HCT116 (cell line): ENCODE measurements at regions not wholly inside any gene's neighbourhood (a gene's known extent, or its start where the extent isn't known, plus 50 kb on each side); places are given as distances from the start of the nearest gene placed in this dataset.

Source experiments
- ATAC-seq: fragments of 200-7000 bp; cut with Tn5 transposase; 2 replicates; pipeline ENCODE4 v1.9.1; 2020; ENCODE audit warnings: mild to moderate bottlenecking, moderate library complexity
- BruUV-seq: library from RNA; stranded (reverse); fragments of 400-500 nt; replicated peaks from 2 replicates; lab custom pipeline; 2021; lab: Mats Ljungman, UMichigan
- CTCF ChIA-PET: fragments of 300-600 bp; sonication (Branson Sonifier 250); formaldehyde crosslinking; loops from one replicate; lab custom pipeline; 2021; ENCODE audit warnings: antibody characterized with exemption; lab: Charles Lee
- POLR2A ChIA-PET: fragments of 300-600, 350-600 bp; sonication (Branson Sonifier 250); formaldehyde crosslinking; loops from one replicate; lab custom pipeline; 2021; ENCODE audit warnings: antibody characterized with exemption; lab: Charles Lee
- RAD21 ChIA-PET, 2 experiments: fragments of 300-600 bp; sonication (Branson Sonifier 250); formaldehyde crosslinking; loops; one replicate each; lab custom pipeline; 2023; ENCODE audit warnings: low total read pairs in 2 of 2; ENCODE audit not compliant: uncharacterized antibody in 2 of 2, unreplicated experiment in 2 of 2, low non-redundant PET in 1 of 2; lab: Charles Lee
- DNase-seq: peaks from one replicate; pipeline ENCODE4 v3.0.0-alpha.2; 2010; ENCODE audit warnings: low read depth, low spot score
- H2AFZ ChIP-seq: fragments of 200-600 bp; shearing (Covaris generic), sonication (generic); 2 replicates; pipeline ENCODE4 v1.6.1; 2017; ENCODE audit warnings: low read depth, mixed run types, mixed read lengths, antibody characterized with exemption, low read length; ENCODE audit not compliant: poor library complexity, severe bottlenecking
- H3K27ac ChIP-seq: 2 replicates; pipeline ENCODE4 v1.5.1; 2012; ENCODE audit warnings: low read depth, low read length
- H3K27me3 ChIP-seq: fragments of 200-600 bp; sonication (generic); 2 replicates; pipeline ENCODE4 v1.6.1; 2016; ENCODE audit warnings: mixed run types, low read length, mixed read lengths; ENCODE audit not compliant: insufficient read depth
- H3K36me3 ChIP-seq, 2 experiments: fragments of 200-500 bp in 1 of 2; fragments of 200-600 bp in 1 of 2; sonication (Bioruptor generic) in 1 of 2; sonication (generic) in 1 of 2; 2 replicates each; pipeline versions ENCODE4 v1.5.1 to v1.6.1; 2014 to 2016; ENCODE audit warnings: low read length in 2 of 2, inconsistent platforms in 1 of 2, mixed read lengths in 1 of 2, mixed run types in 1 of 2; ENCODE audit not compliant: insufficient read depth in 2 of 2, control insufficient read depth in 1 of 2
- H3K4me1 ChIP-seq, 2 experiments: fragments of 200-600 bp in 1 of 2; sonication (generic) in 1 of 2; 2 replicates each; pipeline versions ENCODE4 v1.5.1 to v1.6.1; 2012 to 2017; ENCODE audit warnings: low read length in 2 of 2, inconsistent platforms in 1 of 2, mild to moderate bottlenecking in 1 of 2, mixed read lengths in 1 of 2, mixed run types in 1 of 2, moderate library complexity in 1 of 2; ENCODE audit not compliant: insufficient read depth in 2 of 2, control insufficient read depth in 1 of 2
- H3K4me2 ChIP-seq: fragments of 200-600 bp; sonication (generic); 2 replicates; pipeline ENCODE4 v1.6.1; 2017; ENCODE audit warnings: mixed run types, low read length, mixed read lengths
- H3K4me3 ChIP-seq, 2 experiments: fragments of 200-600 bp in 1 of 2; sonication (generic) in 1 of 2; replicated peaks in 1 of 2; 2 replicates each; pipeline ENCODE4 v1.5.1; 2011 to 2016; ENCODE audit warnings: low read length in 2 of 2, control low read depth in 1 of 2, low read depth in 1 of 2, mild to moderate bottlenecking in 1 of 2, mixed read lengths in 1 of 2, mixed run types in 1 of 2
- H3K79me2 ChIP-seq: fragments of 200-600 bp; sonication (generic); 2 replicates; pipeline ENCODE4 v1.6.1; 2017; ENCODE audit warnings: mild to moderate bottlenecking, mixed run types, low read length, moderate library complexity, mixed read lengths; ENCODE audit not compliant: insufficient read depth
- H3K9ac ChIP-seq: fragments of 200-600 bp; sonication (generic); 2 replicates; pipeline ENCODE4 v1.6.1; 2016; ENCODE audit warnings: low read length, mixed read lengths
- H3K9me2 ChIP-seq: fragments of 200-600 bp; sonication (generic), shearing (Covaris generic); 2 replicates; pipeline ENCODE4 v1.6.1; 2017; ENCODE audit warnings: mixed run types, mild to moderate bottlenecking, moderate library complexity; ENCODE audit not compliant: insufficient read depth
- H3K9me3 ChIP-seq, 2 experiments: fragments of 200-500 bp in 1 of 2; fragments of 200-600 bp in 1 of 2; sonication (Bioruptor generic) in 1 of 2; sonication (generic) in 1 of 2; 2 replicates each; pipeline ENCODE4 v1.6.1; 2014 to 2017; ENCODE audit warnings: low read length in 2 of 2, mixed read lengths in 2 of 2, inconsistent platforms in 1 of 2, low read depth in 1 of 2, mild to moderate bottlenecking in 1 of 2, mixed run types in 1 of 2, moderate library complexity in 1 of 2; ENCODE audit not compliant: control insufficient read depth in 1 of 2, insufficient read depth in 1 of 2
- H4K20me1 ChIP-seq: fragments of 200-600 bp; sonication (generic), shearing (Covaris generic); 2 replicates; pipeline ENCODE4 v1.6.1; 2017; ENCODE audit warnings: mixed run types, mild to moderate bottlenecking, moderate library complexity; ENCODE audit not compliant: insufficient read depth
- ATF3 ChIP-seq: IDR thresholded peaks from 2 replicates; pipeline ENCODE4 v1.6.1; 2012
- CEBPB ChIP-seq: IDR thresholded peaks from 2 replicates; pipeline ENCODE4 v1.6.1; 2012; ENCODE audit warnings: low read depth
- EGR1 ChIP-seq: IDR thresholded peaks from 2 replicates; pipeline ENCODE4 v1.6.1; 2012; ENCODE audit warnings: low read depth
- ELF1 ChIP-seq: IDR thresholded peaks from 2 replicates; pipeline ENCODE4 v1.6.1; 2012; ENCODE audit warnings: low read depth, borderline replicate concordance
- EZH2 ChIP-seq: fragments of 200-600 bp; sonication (generic); IDR thresholded peaks from 2 replicates; pipeline ENCODE4 v1.6.1; 2017; ENCODE audit warnings: antibody characterized with exemption, mixed run types
- EZH2phosphoT487 ChIP-seq: fragments of 200-600 bp; IDR thresholded peaks from 2 replicates; pipeline ENCODE4 v1.6.1; 2018; ENCODE audit warnings: antibody characterized with exemption, borderline replicate concordance
- FOSL1 ChIP-seq: IDR thresholded peaks from 2 replicates; pipeline ENCODE4 v1.6.1; 2012; ENCODE audit warnings: low read depth
- JUND ChIP-seq: IDR thresholded peaks from 2 replicates; pipeline ENCODE4 v1.6.1; 2012
- POLR2AphosphoS5 ChIP-seq: IDR thresholded peaks from 2 replicates; pipeline ENCODE4 v1.6.1; 2011; ENCODE audit warnings: mild to moderate bottlenecking, low read depth, low read length, moderate library complexity
- RAD21 ChIP-seq: IDR thresholded peaks from 2 replicates; pipeline ENCODE4 v1.6.1; 2012; ENCODE audit warnings: low read depth, mild to moderate bottlenecking
- SIN3A ChIP-seq: IDR thresholded peaks from 2 replicates; pipeline ENCODE4 v1.6.1; 2012; ENCODE audit warnings: low read depth
- SP1 ChIP-seq: IDR thresholded peaks from 2 replicates; pipeline ENCODE4 v1.6.1; 2012; ENCODE audit warnings: low read depth
- SRF ChIP-seq: IDR thresholded peaks from 2 replicates; pipeline ENCODE4 v1.6.1; 2012; ENCODE audit warnings: low read depth
- TCF7L2 ChIP-seq: IDR thresholded peaks from 2 replicates; pipeline ENCODE4 v1.7.0; 2011; ENCODE audit warnings: borderline replicate concordance, inconsistent platforms; ENCODE audit not compliant: insufficient read depth, insufficient read length; ENCODE audit errors: extremely low read depth
- YY1 ChIP-seq: IDR thresholded peaks from 2 replicates; pipeline ENCODE4 v1.6.1; 2011; ENCODE audit warnings: low read length, low read depth, moderate library complexity, mild to moderate bottlenecking; ENCODE audit not compliant: insufficient replicate concordance; ENCODE audit errors: extremely low read depth
- intact Hi-C: fragments of 100-400 bp; cut with micrococcal nuclease; formaldehyde crosslinking; loops from 2 replicates; pipeline ENCODE4 v1.10.0; 2022
- TF ChIP-seq, protein P1 (sequence below): IDR thresholded peaks from 2 replicates; pipeline ENCODE4 v1.6.1; 2011; ENCODE audit warnings: mild to moderate bottlenecking, low read length, moderate library complexity; ENCODE audit not compliant: insufficient replicate concordance; ENCODE audit errors: extremely low read depth
- TF ChIP-seq, protein P2 (sequence below): IDR thresholded peaks from 2 replicates; pipeline ENCODE4 v1.6.1; 2012; ENCODE audit warnings: low read depth

- Histone ChIP-seq H3K9me2 (no peaks in the 10 kb centered on the region), H3K4me2 (no peak overlapping the region), H3K36me3 (no peaks in the 10 kb centered on the region), H3K79me2 (no peaks in the 10 kb centered on the region), H3K27ac (no peak overlapping the region), H3K27me3 (no peaks in the 10 kb centered on the region), H4K20me1 (no peaks in the 10 kb centered on the region), H3K9me3 (peaks cover 0 to 17% of the 10 kb centered on the region in 2 experiments; a peak in 2 of 4 replicates)
- DNase-seq, result no peak
- ATAC-seq, result no peak
- BruUV-seq, result no TSS peak
- POLR2A ChIA-PET, result no interaction called here
- intact Hi-C loops, result no loop called here
- TF ChIP-seq POLR2AphosphoS5, result no peak
- TF ChIP-seq, all 23 proteins: peak for 0
- H2AFZ ChIP-seq, result no peak overlapping the region
- H3K4me3 ChIP-seq, result no peak overlapping the region
- H3K4me1 ChIP-seq, result no peaks in the 10 kb centered on the region
- no peak overlapping the region for H3K9ac ChIP-seq
- ChIA-PET RAD21 (no interaction called here), CTCF (no interaction called here)
Measured at GRCh38 chr6:91442342-91442741, 855.5 kb upstream of the MAP3K7 start.

- no peak overlapping the region for H3K9ac ChIP-seq
- H3K4me2 ChIP-seq, result no peak overlapping the region
- no peaks in the 10 kb centered on the region for H3K36me3 ChIP-seq
- H3K27ac ChIP-seq, result no peak overlapping the region
- H2AFZ ChIP-seq, result no peak overlapping the region
- H3K4me3 ChIP-seq, result no peak overlapping the region
- ChIA-PET RAD21 (no interaction called here), POLR2A (no interaction called here), CTCF (no interaction called here)
- no peak for ATAC-seq
- no TSS peak for BruUV-seq
- H4K20me1 ChIP-seq, result no peaks in the 10 kb centered on the region
- no peaks in the 10 kb centered on the region for H3K27me3 ChIP-seq
- H3K9me2 ChIP-seq, result no peaks in the 10 kb centered on the region
- no peak for DNase-seq
- H3K79me2 ChIP-seq, result no peaks in the 10 kb centered on the region
- peaks cover 0 to 15% of the 10 kb centered on the region in 2 experiments; a peak in 2 of 4 replicates for H3K9me3 ChIP-seq
- intact Hi-C loops, result no loop called here
- no peaks in the 10 kb centered on the region for H3K4me1 ChIP-seq
- TF ChIP-seq RAD21 (no peak), ATF3 (no peak), SP1 (no peak), EZH2 (no peak), EZH2phosphoT487 (no peak), SRF (no peak), SIN3A (no peak), FOSL1 (no peak), TCF7L2 (no peak), CEBPB (no peak), JUND (no peak), ELF1 (no peak), EGR1 (no peak), YY1 (no peak)
- TF ChIP-seq, protein P1, sequence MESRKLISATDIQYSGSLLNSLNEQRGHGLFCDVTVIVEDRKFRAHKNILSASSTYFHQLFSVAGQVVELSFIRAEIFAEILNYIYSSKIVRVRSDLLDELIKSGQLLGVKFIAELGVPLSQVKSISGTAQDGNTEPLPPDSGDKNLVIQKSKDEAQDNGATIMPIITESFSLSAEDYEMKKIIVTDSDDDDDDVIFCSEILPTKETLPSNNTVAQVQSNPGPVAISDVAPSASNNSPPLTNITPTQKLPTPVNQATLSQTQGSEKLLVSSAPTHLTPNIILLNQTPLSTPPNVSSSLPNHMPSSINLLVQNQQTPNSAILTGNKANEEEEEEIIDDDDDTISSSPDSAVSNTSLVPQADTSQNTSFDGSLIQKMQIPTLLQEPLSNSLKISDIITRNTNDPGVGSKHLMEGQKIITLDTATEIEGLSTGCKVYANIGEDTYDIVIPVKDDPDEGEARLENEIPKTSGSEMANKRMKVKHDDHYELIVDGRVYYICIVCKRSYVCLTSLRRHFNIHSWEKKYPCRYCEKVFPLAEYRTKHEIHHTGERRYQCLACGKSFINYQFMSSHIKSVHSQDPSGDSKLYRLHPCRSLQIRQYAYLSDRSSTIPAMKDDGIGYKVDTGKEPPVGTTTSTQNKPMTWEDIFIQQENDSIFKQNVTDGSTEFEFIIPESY, result no peak
- TF ChIP-seq, protein P2, sequence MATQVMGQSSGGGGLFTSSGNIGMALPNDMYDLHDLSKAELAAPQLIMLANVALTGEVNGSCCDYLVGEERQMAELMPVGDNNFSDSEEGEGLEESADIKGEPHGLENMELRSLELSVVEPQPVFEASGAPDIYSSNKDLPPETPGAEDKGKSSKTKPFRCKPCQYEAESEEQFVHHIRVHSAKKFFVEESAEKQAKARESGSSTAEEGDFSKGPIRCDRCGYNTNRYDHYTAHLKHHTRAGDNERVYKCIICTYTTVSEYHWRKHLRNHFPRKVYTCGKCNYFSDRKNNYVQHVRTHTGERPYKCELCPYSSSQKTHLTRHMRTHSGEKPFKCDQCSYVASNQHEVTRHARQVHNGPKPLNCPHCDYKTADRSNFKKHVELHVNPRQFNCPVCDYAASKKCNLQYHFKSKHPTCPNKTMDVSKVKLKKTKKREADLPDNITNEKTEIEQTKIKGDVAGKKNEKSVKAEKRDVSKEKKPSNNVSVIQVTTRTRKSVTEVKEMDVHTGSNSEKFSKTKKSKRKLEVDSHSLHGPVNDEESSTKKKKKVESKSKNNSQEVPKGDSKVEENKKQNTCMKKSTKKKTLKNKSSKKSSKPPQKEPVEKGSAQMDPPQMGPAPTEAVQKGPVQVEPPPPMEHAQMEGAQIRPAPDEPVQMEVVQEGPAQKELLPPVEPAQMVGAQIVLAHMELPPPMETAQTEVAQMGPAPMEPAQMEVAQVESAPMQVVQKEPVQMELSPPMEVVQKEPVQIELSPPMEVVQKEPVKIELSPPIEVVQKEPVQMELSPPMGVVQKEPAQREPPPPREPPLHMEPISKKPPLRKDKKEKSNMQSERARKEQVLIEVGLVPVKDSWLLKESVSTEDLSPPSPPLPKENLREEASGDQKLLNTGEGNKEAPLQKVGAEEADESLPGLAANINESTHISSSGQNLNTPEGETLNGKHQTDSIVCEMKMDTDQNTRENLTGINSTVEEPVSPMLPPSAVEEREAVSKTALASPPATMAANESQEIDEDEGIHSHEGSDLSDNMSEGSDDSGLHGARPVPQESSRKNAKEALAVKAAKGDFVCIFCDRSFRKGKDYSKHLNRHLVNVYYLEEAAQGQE, result no peak
Measured at GRCh38 chr6:91438570-91438969, 851.7 kb upstream of the MAP3K7 start.
